ENCODE measurements at regions not wholly inside any gene's neighbourhood (a gene's known extent, or its start where the extent isn't known, plus 50 kb on each side); places are given as distances from the start of the nearest gene placed in this dataset.
A peak's percentile ranks its signal among the peaks of the same experiment; 100 is the strongest.

DNA sequence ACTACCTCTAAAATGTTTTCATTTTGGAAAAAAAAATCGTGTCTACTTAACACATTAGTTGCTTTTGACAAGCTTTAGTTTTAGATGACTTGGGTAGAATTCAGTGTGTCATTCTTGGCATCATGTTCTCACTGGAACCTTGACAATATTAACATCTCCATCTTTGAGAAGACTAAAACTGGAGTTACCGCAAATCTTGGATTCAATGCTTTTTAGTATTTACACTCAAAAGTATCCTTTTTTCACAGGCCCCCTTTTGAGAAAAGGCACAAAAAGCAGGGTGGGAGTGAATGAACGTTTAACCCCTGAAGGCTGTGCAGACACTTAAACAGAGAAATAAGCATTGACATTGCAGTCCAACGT lies 549.1 kb downstream of the CSNK1G3 start:
- no peak for DNase-seq (ENCODE audit: low read depth)

GRCh38 chr5:124060413-124061067 lies 548.6 kb downstream of the CSNK1G3 start:
- DNase-seq (ENCODE audit: low read depth) = no peak

GRCh38 chr5:124060011-124060410 lies 548.0 kb downstream of the CSNK1G3 start:
- no peak for DNase-seq (ENCODE audit: low read depth)

GRCh38 chr5:124059200-124059599 lies 547.2 kb downstream of the CSNK1G3 start:
- no peak for DNase-seq (ENCODE audit: low read depth)

DNA sequence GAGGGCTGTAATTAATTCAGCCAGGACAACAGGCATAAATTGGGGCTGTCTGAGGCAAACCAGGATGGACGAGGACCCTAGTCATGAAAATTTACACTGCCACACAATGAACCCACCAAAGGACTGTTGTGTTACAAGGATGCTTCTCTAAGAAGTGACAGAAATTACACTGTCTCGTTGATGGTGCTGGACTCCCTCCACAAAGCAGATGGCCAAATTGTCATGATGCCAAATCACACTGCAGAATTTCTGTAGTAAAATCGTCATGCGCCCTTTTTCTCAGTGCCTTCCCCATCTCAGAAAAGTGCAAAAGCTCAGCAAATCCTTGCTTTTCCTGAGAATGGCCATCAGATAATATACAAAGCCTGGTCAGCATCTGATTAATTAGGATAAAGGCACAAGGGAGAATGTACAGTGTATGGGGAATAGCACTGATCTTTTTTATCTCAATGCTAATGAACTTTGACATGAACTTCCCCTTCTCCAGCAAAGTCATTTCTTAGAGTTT lies 545.8 kb downstream of the CSNK1G3 start:
- DNase-seq (ENCODE audit: low read depth) = no peak

DNA sequence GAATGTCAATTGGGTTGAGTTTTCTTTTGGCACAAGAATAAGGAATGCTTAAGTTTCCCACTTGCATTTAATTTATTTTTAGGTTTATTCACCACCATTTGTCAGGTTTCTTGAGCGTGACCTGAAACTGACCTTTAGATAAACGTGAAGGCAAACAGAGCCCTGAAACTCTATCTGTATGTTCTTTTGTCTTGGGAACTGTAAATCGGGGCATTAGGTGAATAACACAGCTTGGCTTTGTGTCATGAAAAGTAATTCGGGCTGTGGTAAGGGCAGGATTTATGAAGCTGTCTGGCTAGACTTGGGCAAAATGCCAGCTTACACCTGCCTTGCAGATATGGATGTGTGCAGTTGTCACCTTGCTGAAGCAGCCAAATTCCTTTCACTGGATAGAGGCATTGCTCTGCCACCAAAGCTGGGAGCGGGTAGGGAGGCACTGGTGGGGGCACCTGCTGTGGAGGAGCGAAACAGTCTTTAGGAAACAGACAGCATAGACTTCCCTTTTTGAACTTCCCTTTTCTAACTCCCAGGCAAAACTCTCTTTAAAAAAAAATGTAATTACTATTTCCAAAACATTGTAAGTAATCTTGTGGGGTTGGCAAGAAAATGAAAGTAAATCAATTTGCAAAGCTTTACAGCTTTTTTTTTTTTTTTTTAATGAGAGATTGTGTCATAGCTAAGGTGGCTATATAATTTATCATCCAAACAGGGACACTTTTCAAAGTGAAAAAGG lies 545.2 kb downstream of the CSNK1G3 start:
- DNase-seq (ENCODE audit: low read depth) = no peak

DNA sequence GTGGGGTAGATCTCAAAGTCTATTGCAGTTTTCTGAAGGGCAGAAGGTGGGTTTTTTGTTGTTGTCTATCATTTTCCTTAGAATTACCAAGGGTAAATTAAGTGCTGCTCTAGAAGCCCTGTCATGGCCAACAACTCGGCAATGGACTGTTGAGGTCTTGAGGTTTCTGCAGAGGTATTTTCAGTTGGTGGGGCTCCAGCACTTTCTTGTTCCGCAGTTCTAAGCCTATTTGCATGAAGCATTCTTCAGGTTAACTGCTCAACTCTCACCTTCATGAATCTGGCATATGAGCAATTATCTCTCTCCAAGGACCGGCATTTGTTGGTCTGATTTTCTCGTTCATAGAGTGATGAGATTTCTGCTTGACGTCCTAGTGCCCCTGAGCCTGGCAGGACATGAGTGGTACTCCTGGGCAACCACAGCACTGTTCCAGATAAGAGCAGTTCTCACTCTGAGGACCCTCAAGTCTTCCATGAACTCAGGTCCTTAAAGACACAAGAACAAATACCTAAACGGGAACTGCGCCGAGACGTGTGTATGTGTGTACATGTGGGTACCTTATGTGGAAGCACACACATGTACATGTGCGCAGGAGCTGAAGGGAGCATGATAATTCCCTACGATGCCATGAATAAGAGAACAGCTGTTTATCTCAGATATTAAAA lies 544.5 kb downstream of the CSNK1G3 start:
- DNase-seq (ENCODE audit: low read depth) = no peak

DNA sequence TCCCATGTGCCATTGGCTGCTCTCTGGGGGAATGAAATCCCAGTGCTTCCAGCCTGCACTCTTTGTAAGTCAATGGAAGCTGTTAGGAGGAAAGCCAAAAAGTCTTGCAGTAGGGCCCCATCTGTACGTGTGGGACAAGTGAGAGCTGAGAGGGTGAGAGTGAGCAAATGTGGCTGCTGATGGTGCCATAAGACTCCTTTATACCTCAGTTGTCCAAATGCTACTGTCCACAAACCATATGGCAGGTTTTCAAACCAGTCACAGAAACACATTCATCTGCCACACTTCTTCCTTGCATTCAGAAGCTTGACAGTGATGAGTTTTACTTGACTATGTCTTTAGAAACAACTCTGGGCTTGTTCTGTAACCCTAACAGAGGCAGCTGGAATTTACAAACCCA lies 543.8 kb downstream of the CSNK1G3 start:
- DNase-seq (ENCODE audit: low read depth) = no peak

DNA sequence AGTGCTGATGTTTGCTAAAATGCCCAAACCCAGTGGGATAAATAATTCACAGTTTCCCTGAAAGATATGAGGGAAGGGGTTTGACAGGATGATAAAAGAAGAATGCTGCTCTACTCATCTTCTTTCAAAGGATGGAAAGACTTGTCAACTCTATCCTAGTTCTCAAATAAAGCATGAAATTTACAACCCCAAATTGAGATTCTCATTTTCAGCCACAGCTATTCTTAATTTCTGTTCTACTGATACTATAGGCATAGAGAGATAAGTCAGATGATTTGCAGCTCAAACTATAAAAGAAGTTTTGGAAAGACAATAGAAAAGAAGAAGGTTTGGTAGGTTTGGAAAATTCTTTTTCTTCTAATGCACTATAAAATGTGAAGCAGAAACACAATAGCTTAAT lies 542.6 kb downstream of the CSNK1G3 start:
- no peak for DNase-seq (ENCODE audit: low read depth)

- no peak for DNase-seq (ENCODE audit: low read depth)
These were observed 541.4 kb downstream of the CSNK1G3 start for GRCh38 chr5:124053340-124053739.

DNA sequence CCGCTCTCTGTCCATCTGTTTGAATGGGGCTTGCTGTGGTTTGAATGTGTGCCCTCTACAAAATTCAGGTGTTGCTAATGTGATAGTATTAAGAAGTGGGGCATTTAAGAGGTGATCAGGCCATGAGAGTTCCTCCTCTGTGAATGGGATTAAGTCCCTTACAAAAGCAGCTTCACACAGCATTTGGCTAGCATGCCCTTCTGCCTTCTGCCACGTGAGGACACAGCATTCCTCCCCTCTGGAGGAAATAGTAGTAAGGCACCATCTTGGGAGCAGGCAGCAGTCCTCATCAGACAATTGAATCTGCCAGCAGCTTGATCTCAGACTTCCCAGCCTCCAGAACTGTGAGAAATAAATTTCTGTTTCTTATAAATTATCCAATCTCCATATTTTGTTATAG lies 540.2 kb downstream of the CSNK1G3 start:
- DNase-seq (ENCODE audit: low read depth) = no peak

DNA sequence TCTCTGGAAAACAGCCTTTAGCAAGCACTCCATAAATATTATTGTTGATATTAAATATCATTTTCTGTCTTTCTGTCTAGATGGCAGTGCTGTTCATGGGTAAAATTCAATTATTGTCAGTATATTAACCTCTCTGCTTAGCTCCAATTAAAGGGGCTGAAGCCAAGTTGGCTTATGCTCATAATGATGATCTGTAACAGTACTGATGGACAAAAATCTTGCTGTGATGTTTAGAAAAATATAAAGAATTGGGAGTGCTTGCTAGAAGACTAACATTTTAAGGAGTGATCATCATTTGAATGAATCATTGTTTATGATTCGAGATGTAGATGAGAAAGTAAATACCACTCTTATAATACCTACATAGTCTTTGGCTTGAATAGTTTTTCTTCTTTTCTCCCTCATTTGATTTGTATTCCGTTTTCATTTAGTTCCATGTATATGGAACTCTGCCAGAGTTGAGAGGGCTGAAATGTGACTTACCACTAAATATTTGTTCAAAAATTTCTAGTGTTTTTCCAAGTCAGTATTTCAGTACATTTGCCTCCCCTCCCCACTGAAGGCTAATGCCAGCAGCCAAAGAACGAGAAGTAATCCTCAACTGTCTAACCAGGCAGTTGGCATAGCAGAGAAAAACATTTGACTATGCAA lies 538.3 kb downstream of the CSNK1G3 start:
- DNase-seq (ENCODE audit: low read depth) = no peak

DNA sequence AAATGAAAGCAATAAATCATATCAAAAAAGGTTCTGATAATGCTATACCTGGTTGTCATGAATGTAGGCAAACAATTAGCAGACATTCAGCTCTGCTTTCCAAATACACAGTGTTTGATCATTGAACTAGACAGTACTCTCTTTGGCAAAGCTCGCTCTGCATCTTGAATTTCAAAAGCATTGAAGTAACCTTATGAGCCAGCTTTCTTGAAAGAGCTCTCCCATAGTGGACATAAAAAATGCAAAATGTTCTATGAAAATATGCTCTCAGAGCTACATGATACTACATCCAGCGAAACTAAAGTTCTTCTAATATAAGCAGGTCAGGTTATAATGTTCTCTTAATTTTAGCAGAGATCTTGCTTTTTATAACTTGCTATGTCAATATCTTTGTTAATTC lies 533.4 kb downstream of the CSNK1G3 start:
- DNase-seq (ENCODE audit: low read depth) = no peak

GRCh38 chr5:124044613-124045012 lies 532.6 kb downstream of the CSNK1G3 start:
- no peak for DNase-seq (ENCODE audit: low read depth)

GRCh38 chr5:124043456-124043855 lies 531.5 kb downstream of the CSNK1G3 start:
- DNase-seq (ENCODE audit: low read depth) = no peak

GRCh38 chr5:124040799-124041198 lies 528.8 kb downstream of the CSNK1G3 start:
- DNase-seq (ENCODE audit: low read depth) = peak; percentile 34

- no peak for DNase-seq (ENCODE audit: low read depth)
These were observed 527.4 kb downstream of the CSNK1G3 start for GRCh38 chr5:124039410-124039809.

DNA sequence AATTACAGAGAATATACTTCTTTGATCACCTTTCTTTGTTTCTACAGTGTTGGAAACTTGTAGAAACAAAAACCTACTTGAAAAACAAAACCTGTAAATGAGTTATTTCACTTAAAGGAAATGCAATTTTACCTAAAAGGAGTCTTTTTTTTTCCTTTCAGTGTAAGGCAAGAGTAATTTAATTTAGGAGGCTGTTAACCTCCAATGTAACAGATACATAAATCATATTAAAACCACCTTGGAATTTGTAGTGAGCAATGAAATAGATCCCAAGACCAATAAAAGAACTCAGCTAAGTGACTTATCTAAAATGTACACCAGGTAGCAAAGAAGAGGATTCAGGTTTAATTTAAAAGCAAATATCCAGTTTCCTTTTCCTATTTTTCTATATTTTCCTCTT lies 524.8 kb downstream of the CSNK1G3 start:
- DNase-seq (ENCODE audit: low read depth) = no peak

DNA sequence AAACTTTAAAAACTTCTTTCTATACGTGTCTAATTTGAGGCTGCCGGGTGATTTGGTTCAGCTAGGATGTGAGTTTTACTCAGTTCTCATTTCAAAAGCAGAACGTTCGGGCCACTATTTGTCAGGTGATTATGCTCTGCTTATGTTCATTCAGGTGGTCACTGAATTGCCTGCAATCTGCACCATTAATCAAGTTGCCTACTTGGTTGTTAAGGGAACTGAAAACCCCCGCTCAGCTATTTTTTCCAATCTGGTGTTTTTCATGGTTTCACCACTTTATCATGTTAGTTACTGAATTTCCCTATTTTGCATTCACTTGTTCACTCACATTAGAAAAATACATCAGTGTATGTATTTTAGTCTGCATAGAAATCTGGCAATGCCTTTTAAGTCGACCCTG lies 523.0 kb downstream of the CSNK1G3 start:
- no peak for DNase-seq (ENCODE audit: low read depth)

DNA sequence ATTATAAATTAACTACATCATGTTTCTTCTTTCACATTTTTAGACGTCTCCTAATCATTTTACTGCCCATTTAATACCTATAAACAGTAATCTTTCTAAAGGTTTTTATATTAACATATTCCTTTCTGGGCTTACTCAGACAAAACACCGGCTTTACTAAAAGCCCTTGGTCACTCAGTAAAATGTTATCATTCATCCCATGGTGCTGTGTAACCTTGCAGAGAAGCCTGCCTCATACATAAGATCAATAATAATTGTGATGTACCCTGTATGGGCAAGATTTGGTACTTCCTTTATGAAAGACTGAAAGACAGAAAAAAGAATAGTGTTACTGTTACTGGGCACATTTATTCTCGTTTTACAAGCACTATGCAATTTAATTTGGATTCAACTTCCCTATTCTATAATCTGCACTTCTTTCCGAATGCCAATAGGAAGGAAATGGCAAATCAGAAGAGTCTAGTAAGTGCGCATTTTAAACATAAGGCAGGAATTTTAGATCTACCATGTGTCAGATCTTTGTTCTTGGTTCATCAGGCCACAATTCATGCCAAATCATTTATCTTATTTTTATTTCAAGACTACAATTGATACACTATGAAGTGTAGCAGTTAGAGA lies 522.2 kb downstream of the CSNK1G3 start:
- no peak for DNase-seq (ENCODE audit: low read depth)

GRCh38 chr5:124030043-124030491 lies 518.1 kb downstream of the CSNK1G3 start:
- DNase-seq (ENCODE audit: low read depth) = no peak

- no peak for DNase-seq (ENCODE audit: low read depth)
These were observed 515.5 kb downstream of the CSNK1G3 start for GRCh38 chr5:124027441-124027840.

Data from fibroblast of the conjunctiva (primary cell).